ENCODE measurements at regions not wholly inside any gene's neighbourhood (a gene's known extent, or its start where the extent isn't known, plus 50 kb on each side); places are given as distances from the start of the nearest gene placed in this dataset.

DNA sequence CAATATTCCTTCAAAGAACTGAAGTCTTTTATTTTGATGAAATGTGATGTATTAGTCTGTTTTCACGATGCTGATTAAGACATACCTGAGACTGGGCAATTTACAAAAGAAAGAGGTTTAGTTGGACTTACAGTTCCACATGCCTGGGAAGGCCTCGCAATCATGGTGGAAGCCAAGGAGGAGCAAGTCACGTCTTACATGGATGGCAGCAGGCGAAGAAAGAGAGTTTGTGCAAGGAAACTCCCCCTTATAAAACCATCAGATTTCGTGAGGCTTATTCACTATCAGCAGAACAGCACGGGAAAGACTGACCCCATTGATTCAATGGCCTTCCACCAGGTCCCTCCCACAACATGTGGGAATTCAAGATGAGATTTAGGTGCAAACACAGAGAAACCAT, 750.3 kb upstream of the KCND2 start:
- Histone ChIP-seq H3K4me1 (no peaks in the 10 kb centered on the region), H3K27me3 (no peaks in the 10 kb centered on the region), H3K4me3 (no peak overlapping the region), H3K9me3 (replicated peaks) (no peaks in the 10 kb centered on the region), H3K36me3 (no peaks in the 10 kb centered on the region), H3K27ac (no peak overlapping the region)
- no peak for DNase-seq

DNA sequence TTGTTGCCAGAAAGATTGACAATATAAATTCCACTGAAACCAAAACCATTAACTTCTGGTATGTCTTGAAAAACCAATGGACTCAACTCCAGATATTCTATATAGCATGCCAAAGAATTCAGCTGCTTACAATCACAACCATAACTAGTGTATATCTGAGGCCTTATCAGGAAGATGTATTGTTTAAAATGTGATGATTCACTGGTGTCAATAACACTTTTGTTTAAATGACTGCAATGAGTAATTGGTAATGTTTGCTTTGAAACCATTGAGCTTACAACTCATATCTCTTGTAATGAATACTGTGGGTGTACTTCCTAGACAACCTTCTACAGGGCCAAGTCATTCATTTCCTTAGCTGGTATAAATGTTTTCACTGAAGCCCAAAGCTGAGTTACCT, 727.9 kb upstream of the KCND2 start:
- Histone ChIP-seq H3K36me3 (no peaks in the 10 kb centered on the region), H3K27me3 (no peaks in the 10 kb centered on the region), H3K4me3 (no peak overlapping the region), H3K27ac (no peak overlapping the region), H3K9me3 (replicated peaks) (no peaks in the 10 kb centered on the region), H3K4me1 (no peaks in the 10 kb centered on the region)
- no peak for DNase-seq

DNA sequence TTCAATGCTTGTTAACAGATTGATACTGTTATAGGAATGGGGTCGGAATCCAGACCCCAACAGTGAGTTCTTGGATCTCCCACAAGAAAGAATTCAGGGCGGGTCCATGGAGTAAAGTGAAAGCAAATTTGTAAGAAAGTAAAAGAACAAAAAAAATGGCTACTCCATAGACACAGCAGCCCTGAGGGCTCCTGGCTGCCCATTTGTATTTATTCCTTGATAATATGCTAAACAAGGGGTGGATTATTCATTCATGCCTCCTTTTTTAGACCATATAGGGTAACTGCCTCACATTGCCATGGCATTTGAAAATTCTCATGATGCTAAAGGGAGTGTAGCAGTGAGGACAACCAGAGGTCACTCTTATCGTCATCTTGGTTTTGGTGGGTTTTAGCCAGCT, 717.2 kb upstream of the KCND2 start:
- Histone ChIP-seq H3K9me3 (replicated peaks) (no peaks in the 10 kb centered on the region), H3K36me3 (no peaks in the 10 kb centered on the region), H3K4me3 (no peak overlapping the region), H3K4me1 (no peaks in the 10 kb centered on the region), H3K27me3 (no peaks in the 10 kb centered on the region), H3K27ac (no peak overlapping the region)
- no peak for DNase-seq

DNA sequence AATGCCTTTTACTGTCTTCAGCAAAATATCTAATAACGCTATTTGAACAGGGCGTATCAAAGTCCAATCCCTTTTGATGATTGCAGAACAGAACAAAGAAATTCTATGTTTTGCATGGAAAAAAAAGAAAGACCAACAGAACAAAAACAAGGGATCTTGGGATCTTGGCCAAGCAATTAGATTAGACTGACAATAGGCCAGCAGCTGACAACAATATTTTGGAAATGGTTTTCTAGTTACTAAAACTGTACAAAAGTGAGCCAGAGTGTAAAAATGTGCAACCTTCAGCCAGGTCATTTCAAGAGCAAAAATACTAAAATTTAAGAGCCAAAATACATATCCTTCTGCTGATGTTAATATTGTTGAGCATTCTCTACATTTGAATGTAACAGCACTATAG, 716.5 kb upstream of the KCND2 start:
- no peaks in the 10 kb centered on the region for H3K27me3 ChIP-seq
- no peaks in the 10 kb centered on the region for H3K36me3 ChIP-seq

DNA sequence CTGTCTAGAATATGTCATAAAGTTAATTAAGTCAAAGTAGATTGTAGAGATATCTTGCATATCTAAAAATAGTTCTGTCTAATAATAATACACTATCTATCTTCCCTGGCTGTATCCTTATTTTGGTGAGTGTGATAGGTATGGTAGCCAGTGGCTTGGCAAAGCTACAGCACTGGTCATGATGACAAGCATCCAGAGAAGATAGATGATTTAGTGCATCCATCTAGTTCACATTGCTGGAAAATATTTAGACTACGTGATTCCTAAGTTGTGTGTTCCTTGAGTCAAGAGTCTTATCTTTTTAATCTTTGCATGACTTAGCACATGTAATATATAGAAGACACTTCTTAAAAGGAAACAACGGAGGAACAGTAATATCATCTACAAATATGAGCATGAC, 711.2 kb upstream of the KCND2 start:
- Histone ChIP-seq H3K4me3 (no peak overlapping the region), H3K9me3 (replicated peaks) (no peaks in the 10 kb centered on the region)
- no peak for DNase-seq

More for the DNA sequence above, 716.5 kb upstream of the KCND2 start:
- H3K27ac ChIP-seq = no peak overlapping the region
- H3K4me1 ChIP-seq = no peaks in the 10 kb centered on the region
- no peak overlapping the region for H3K4me3 ChIP-seq
- H3K9me3 ChIP-seq (replicated peaks) = no peaks in the 10 kb centered on the region
- DNase-seq = no peak

DNA sequence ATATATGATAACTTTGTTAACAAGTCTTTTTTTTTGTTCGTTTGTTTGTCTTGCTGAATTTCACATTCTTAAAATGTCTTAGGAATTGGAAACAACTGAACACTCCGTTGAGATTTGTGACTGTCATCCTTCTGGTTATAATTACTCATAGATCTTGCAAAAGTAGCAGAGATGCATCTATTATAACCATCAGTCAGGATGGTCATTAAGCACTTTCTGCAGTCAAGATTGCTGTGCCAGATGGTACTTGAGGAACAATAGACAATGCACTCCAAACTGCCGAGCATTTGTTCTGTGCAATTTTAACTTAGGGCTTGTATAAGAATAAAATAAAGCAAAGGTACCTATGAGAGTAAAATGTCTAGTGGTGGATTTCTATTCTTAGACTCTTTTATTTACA, 710.1 kb upstream of the KCND2 start:
- Histone ChIP-seq H3K27me3 (0 out of 2 replicates have a peak, but pooled peaks cover 3% of the 10 kb centered on the region), H3K4me1 (no peaks in the 10 kb centered on the region), H3K36me3 (no peaks in the 10 kb centered on the region), H3K4me3 (no peak overlapping the region), H3K27ac (no peak overlapping the region), H3K9me3 (replicated peaks) (no peaks in the 10 kb centered on the region)
- DNase-seq = no peak

More for the DNA sequence above, 711.2 kb upstream of the KCND2 start:
- no peaks in the 10 kb centered on the region for H3K36me3 ChIP-seq
- 0 out of 2 replicates have a peak, but pooled peaks cover 3% of the 10 kb centered on the region for H3K27me3 ChIP-seq
- H3K4me1 ChIP-seq = no peaks in the 10 kb centered on the region
- H3K27ac ChIP-seq = no peak overlapping the region

DNA sequence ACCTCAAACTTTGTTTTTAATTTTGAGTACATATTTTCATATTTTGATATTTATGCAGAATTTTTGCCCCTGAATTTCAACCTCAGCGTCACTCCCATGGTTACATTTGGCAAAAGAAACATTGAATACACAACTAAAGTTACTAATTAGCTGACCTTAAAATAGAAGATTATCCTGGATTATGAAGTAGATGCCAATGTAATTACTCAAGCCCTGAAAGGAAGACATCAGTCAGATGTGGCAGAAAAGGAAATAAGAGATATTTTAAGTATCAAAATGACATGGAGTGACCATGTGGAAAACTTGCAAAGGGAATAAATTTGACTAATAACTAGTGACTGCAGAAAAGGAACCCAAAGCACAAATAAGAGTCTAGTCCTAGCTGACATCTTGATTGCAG, 701.3 kb upstream of the KCND2 start:
- no peaks in the 10 kb centered on the region for H3K27me3 ChIP-seq
- H3K4me1 ChIP-seq = no peaks in the 10 kb centered on the region
- no peaks in the 10 kb centered on the region for H3K36me3 ChIP-seq
- no peak for DNase-seq
- H3K4me3 ChIP-seq = no peak overlapping the region
- H3K27ac ChIP-seq = no peak overlapping the region
- no peaks in the 10 kb centered on the region for H3K9me3 ChIP-seq (replicated peaks)

DNA sequence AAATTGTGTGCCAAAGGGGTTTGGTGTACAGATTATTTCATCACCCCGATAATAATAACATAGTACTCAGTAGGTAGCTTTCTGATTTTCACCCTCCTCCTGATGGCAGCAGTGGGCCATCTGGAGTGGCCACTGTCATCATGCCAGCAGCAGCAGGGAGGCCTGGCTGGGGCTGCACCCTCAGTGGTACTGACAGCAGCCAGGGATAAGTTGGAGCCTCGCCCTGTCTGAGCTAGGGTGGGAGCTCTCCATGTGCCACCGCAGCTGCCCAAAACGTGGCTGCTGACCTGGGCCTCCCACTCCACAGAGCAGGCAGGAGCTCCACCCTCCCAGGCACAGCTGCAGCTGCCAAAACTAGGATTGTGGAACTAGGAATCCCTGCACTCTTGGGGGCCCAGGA, 700.8 kb upstream of the KCND2 start:
- Histone ChIP-seq H3K4me1 (no peaks in the 10 kb centered on the region), H3K4me3 (no peak overlapping the region), H3K36me3 (no peaks in the 10 kb centered on the region), H3K27me3 (no peaks in the 10 kb centered on the region), H3K27ac (no peak overlapping the region), H3K9me3 (replicated peaks) (no peaks in the 10 kb centered on the region)
- peak; percentile 8 to 13 for DNase-seq

DNA sequence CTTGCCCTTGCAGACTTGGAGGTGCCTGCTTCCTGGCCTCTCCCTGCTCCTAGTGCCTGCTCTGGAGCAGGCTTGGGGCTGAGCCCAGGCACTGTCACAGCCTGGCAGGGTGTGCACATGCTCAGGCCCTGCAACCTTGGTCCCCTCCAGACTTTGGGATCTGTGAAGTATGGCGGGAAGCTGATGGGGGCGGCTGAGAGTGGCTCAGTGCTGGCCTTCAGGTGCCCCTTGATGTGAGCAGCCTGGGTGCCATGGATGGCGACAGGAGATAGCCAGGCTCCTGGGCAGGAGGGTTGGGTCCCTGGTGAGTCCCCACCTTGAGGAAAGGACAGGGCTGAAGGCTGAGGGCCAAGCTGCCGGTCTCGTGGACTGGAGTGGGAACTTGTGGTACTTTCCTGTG, 700.4 kb upstream of the KCND2 start:
- Histone ChIP-seq H3K4me3 (no peak overlapping the region), H3K9me3 (replicated peaks) (no peaks in the 10 kb centered on the region), H3K27me3 (no peaks in the 10 kb centered on the region), H3K4me1 (no peaks in the 10 kb centered on the region), H3K36me3 (no peaks in the 10 kb centered on the region), H3K27ac (no peak overlapping the region)
- DNase-seq = no peak

DNA sequence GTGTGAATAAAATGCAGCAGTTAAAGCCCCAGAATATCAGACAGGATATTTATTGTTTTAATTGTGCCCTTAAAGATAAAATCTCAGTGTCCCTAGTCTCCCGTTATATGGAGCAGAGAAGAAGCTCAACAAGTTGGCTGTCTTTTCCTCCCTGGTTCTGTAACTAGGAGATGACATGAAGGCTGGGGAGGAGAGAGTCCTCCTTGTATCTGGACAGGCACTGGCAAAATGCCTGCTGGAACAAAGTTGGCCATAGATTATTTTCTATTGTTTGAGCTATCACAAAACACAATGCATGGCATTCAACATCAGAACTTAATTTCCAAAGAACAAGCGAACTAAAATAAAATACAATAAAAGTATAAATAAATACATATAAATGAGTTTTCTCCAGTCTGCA, 694.9 kb upstream of the KCND2 start:
- Histone ChIP-seq H3K4me3 (no peak overlapping the region), H3K9me3 (replicated peaks) (no peaks in the 10 kb centered on the region), H3K27me3 (no peaks in the 10 kb centered on the region), H3K27ac (no peak overlapping the region), H3K4me1 (no peaks in the 10 kb centered on the region), H3K36me3 (no peaks in the 10 kb centered on the region)
- no peak for DNase-seq

DNA sequence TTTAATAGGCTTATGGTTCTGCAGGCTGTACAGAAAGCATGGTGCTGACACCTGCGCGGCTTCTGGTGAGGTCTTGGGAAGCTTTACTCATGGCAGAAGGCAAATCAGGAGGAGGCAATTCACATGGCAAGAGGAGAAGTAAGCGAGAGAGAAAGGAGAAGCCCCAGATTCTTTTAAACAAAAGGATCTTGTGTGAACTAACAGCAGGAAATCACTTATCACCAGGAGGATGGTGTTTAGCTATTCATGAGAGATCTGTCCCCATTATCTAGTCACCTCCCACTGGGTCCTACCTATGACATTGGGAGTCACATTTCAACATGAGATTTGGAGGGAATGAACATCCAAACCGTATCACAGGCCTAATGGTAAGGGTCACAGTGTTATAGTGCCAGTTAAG, 678.0 kb upstream of the KCND2 start:
- H3K4me3 ChIP-seq = no peak overlapping the region
- no peaks in the 10 kb centered on the region for H3K9me3 ChIP-seq (replicated peaks)
- H3K36me3 ChIP-seq = no peaks in the 10 kb centered on the region
- no peaks in the 10 kb centered on the region for H3K4me1 ChIP-seq
- H3K27ac ChIP-seq = no peak overlapping the region
- H3K27me3 ChIP-seq = no peaks in the 10 kb centered on the region
- no peak for DNase-seq

DNA sequence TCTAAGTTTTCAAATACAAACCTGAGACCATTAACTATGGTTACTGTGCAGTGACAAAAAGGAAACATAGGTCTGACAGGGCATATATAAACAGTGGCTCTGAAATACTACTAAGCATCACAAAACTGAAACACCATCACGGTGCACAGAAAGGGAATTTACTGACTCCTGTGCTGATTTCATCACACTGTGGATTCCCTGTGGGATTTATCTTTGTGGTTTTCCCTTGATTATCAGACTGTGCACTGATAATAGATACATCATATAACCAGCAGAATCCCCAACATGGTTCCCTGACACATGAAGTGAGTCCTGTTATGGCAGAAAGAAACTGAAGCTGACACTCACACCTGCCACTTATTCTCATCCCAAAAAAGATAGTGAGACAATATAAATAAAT, 676.3 kb upstream of the KCND2 start:
- Histone ChIP-seq H3K4me1 (no peaks in the 10 kb centered on the region), H3K4me3 (no peak overlapping the region), H3K27ac (no peak overlapping the region), H3K36me3 (no peaks in the 10 kb centered on the region), H3K9me3 (replicated peaks) (no peaks in the 10 kb centered on the region), H3K27me3 (no peaks in the 10 kb centered on the region)
- DNase-seq = no peak

DNA sequence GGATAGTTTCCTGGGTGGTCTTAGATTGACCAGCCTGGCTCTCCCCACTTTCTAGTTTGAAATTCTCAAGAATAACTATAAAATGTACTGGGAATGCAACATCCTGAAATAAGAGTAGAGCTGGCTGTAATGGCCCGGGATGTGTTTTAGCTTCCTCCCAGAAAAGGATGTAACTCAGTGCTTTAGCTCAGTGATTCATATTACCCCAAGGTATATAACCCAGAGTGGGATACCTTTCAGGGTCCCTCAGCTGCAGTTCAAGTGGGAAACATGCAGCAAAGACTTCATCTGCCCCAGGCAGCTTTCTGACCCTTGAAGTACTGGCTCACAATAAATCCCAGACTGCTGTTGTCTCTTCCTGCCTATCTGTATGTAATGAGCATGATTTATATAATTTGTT, 666.7 kb upstream of the KCND2 start:
- DNase-seq = no peak
- no peaks in the 10 kb centered on the region for H3K4me1 ChIP-seq
- H3K4me3 ChIP-seq = no peak overlapping the region
- H3K27ac ChIP-seq = no peak overlapping the region
- H3K36me3 ChIP-seq = no peaks in the 10 kb centered on the region
- no peaks in the 10 kb centered on the region for H3K9me3 ChIP-seq (replicated peaks)
- H3K27me3 ChIP-seq = no peaks in the 10 kb centered on the region

DNA sequence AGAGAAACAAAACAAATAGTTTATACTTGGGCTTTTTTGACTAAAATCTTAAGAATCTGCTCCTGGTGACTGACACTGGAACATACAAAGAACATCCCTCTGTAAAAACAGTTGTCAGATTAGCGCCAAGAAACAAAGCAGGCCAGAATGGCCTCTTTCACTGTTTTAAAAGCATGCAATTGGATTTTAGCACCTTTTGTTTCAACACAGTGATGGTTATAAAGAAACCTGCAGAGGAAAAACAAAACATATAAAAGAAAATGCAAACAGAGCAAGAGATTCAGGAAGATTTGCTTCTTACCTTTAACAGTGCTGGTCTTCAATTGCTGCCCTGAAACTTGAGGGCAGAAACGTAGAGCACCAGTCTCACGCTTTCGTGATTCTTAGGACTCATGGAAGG, 652.2 kb upstream of the KCND2 start:
- no peaks in the 10 kb centered on the region for H3K4me1 ChIP-seq
- H3K27me3 ChIP-seq = no peaks in the 10 kb centered on the region; the same call in 1 of the 2 replicates
- H3K9me3 ChIP-seq (replicated peaks) = no peaks in the 10 kb centered on the region
- H3K4me3 ChIP-seq = no peak overlapping the region
- no peak overlapping the region for H3K27ac ChIP-seq
- DNase-seq = no peak
- H3K36me3 ChIP-seq = no peaks in the 10 kb centered on the region

DNA sequence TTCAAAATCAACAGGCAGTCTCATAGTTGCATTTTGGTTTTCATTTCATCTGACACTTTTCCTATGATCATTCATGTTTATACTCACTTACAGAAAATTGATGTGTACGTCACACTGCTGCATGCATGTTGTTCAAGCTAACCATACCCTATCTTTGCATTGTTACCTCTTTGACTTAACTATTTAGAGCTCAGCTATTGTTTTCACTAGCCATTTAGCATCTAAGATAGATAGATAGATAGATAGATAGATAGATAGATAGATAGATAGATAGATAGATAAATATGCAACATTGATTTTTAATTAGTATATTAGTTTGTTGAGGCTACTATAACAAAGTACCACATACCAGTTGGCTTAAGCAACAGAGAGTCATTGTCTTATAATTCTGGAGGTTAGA, 649.5 kb upstream of the KCND2 start:
- no peaks in the 10 kb centered on the region for H3K9me3 ChIP-seq (replicated peaks)
- H3K4me1 ChIP-seq = no peaks in the 10 kb centered on the region
- no peak for DNase-seq
- H3K36me3 ChIP-seq = no peaks in the 10 kb centered on the region
- H3K4me3 ChIP-seq = no peak overlapping the region
- no peaks in the 10 kb centered on the region; the same call in 1 of the 2 replicates for H3K27me3 ChIP-seq
- no peak overlapping the region for H3K27ac ChIP-seq

DNA sequence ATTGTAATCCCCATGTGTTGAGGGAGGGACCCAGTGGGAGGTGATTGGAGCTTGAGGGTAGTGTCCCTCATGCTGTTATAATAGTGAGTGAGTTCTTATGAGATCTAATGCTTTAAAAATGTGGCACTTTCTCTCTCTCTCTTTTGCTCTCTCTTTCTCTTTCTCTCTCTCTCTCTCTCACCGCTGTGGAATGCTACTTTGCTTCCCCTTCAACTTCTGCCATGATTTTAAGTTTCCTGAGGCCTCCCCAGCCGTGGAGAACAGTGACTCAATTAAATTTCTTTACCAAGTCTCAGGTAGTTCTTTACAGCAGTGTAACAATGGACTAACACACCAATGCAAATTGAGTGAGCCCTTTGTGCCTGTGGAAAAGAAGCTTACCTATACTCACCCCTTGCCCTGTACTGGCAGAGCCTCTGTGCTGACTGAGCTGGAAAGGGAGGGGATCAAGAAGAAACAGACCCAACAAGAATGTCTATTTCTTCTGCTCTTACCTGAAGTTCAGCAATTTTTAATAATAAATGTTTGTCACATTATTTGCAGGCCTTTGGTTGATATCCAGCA, 642.5 kb upstream of the KCND2 start:
- H3K9me3 ChIP-seq (replicated peaks) = no peaks in the 10 kb centered on the region
- no peak for DNase-seq
- no peaks in the 10 kb centered on the region for H3K4me1 ChIP-seq

More for the DNA sequence above, 642.5 kb upstream of the KCND2 start:
- H3K36me3 ChIP-seq = no peaks in the 10 kb centered on the region
- no peak overlapping the region for H3K4me3 ChIP-seq
- no peak overlapping the region for H3K27ac ChIP-seq
- H3K27me3 ChIP-seq = no peaks in the 10 kb centered on the region
